K562 (cell line): ENCODE measurements at regions not wholly inside any gene's neighbourhood (a gene's known extent, or its start where the extent isn't known, plus 50 kb on each side); places are given as distances from the start of the nearest gene placed in this dataset.
"Not testable (repeated sequence)": the region's sequence is repeated elsewhere in the genome, so short reads cannot be mapped to it uniquely, and the experiment has no call there.

Experiments used
- ATAC-seq: fragments of 200-7000 bp; cut with Tn5 transposase; 3 replicates; pipeline ENCODE4 v1.9.1; 2020; ENCODE audit warnings: moderate library complexity
- BruUV-seq: library from RNA; stranded (reverse); fragments of 400-500 nt; replicated peaks from 2 replicates; lab custom pipeline; 2021; lab: Mats Ljungman, UMichigan
- CTCF ChIA-PET: fragments of 300-600 bp; formaldehyde crosslinking; extraction: SDS; loops from one replicate; lab custom pipeline; 2021; ENCODE audit warnings: low intra/inter-chr PET ratio; lab: Yijun Ruan, JAX
- POLR2A ChIA-PET: fragments of 300-600, 350-650 bp; sonication (Branson Sonifier 250); formaldehyde crosslinking; extraction: SDS; loops from one replicate; lab custom pipeline; 2021; ENCODE audit warnings: antibody characterized with exemption, inconsistent platforms; lab: Yijun Ruan, JAX
- DNase-seq, 4 experiments: peaks; one replicate each; pipeline versions ENCODE4 v3.0.0 to v3.0.0-alpha.2; 2011 to 2018; ENCODE audit warnings: low spot score in 3 of 4, mixed read lengths in 3 of 4; ENCODE audit errors: extremely low read depth in 1 of 4
- FAIRE-seq: peaks from 2 replicates; lab custom pipeline; 2011; peaks lifted over from hg19 to GRCh38; lab: Jason Lieb, UNC
- H2AFZ ChIP-seq: 2 replicates; pipeline ENCODE4 v1.6.0; 2011; ENCODE audit warnings: low read depth, low read length, control low read depth, inconsistent platforms
- H3K27ac ChIP-seq: fragments of 200-600 bp; 3 replicates; pipeline ENCODE4 v1.8.0; 2011; ENCODE audit warnings: low read depth, mild to moderate bottlenecking, control low read depth, inconsistent platforms, low read length, moderate library complexity, mixed read lengths; ENCODE audit errors: extremely low read depth
- H3K27me3 ChIP-seq, 2 experiments: fragments of 300-600 bp in 1 of 2; 2 replicates in 1 of 2; 3 replicates in 1 of 2; pipeline versions ENCODE4 v1.6.0 to v1.8.0; 2011; ENCODE audit warnings: inconsistent platforms in 2 of 2, low read length in 2 of 2, mild to moderate bottlenecking in 1 of 2, mixed read lengths in 1 of 2, moderate library complexity in 1 of 2; ENCODE audit not compliant: control insufficient read depth in 2 of 2, insufficient read depth in 2 of 2
- H3K36me3 ChIP-seq: fragments of 300-600 bp; 3 replicates; pipeline ENCODE4 v1.8.0; 2011; ENCODE audit warnings: mild to moderate bottlenecking, low read length, inconsistent platforms; ENCODE audit not compliant: control insufficient read depth, insufficient read depth
- H3K4me1 ChIP-seq, 2 experiments: fragments of 200-600 bp in 1 of 2; replicated peaks in 1 of 2; 2 replicates in 1 of 2; 3 replicates in 1 of 2; pipeline versions ENCODE4 v1.5.1 to v1.8.0; 2011; ENCODE audit warnings: inconsistent platforms in 2 of 2, low read length in 2 of 2, mild to moderate bottlenecking in 1 of 2, mixed read lengths in 1 of 2, moderate library complexity in 1 of 2; ENCODE audit not compliant: control insufficient read depth in 2 of 2, insufficient read depth in 2 of 2
- H3K4me2 ChIP-seq: 2 replicates; pipeline ENCODE4 v1.6.1; 2011; ENCODE audit warnings: low read length, control low read depth, inconsistent platforms, mixed read lengths; ENCODE audit not compliant: insufficient read depth
- H3K4me3 ChIP-seq: fragments of 200-600 bp; sonication (generic), shearing (Covaris generic); 2 replicates; pipeline ENCODE4 v1.5.1; 2016; ENCODE audit warnings: control low read depth, inconsistent platforms
- H3K79me2 ChIP-seq: fragments of 200-600 bp; 3 replicates; pipeline ENCODE4 v1.8.0; 2011; ENCODE audit warnings: low read length, inconsistent platforms; ENCODE audit not compliant: control insufficient read depth, insufficient read depth
- H3K9ac ChIP-seq, 2 experiments: 2 replicates each; pipeline versions ENCODE4 v1.6.0 to v1.6.1; 2011; ENCODE audit warnings: low read depth in 2 of 2, low read length in 2 of 2, control low read depth in 1 of 2, inconsistent platforms in 1 of 2, mild to moderate bottlenecking in 1 of 2, mixed read lengths in 1 of 2; ENCODE audit not compliant: insufficient read depth in 1 of 2
- H3K9me1 ChIP-seq: one replicate; pipeline ENCODE4 v1.6.0; 2011; ENCODE audit warnings: inconsistent platforms, mild to moderate bottlenecking, low read length, moderate library complexity; ENCODE audit not compliant: control insufficient read depth, insufficient read depth
- H3K9me3 ChIP-seq: replicated peaks from 2 replicates; pipeline ENCODE4 v1.5.1; 2011; ENCODE audit warnings: low read depth, low read length, inconsistent platforms; ENCODE audit not compliant: control insufficient read depth, insufficient read depth
- H4K20me1 ChIP-seq: replicated peaks from 2 replicates; pipeline ENCODE4 v1.6.1; 2011; ENCODE audit warnings: low read length, inconsistent platforms, mixed read lengths; ENCODE audit not compliant: control insufficient read depth, insufficient read depth
- MAFG ChIP-seq: fragments of 450-650 bp; conservative IDR thresholded peaks from 2 replicates; pipeline ENCODE4 v1.6.1; 2016; ENCODE audit warnings: missing genetic modification characterization, missing compliant biosample characterization
- MAFK ChIP-seq: IDR thresholded peaks from 2 replicates; pipeline ENCODE4 v1.6.1; 2011; ENCODE audit warnings: low read length, improper control_type of control experiment
- NFRKB ChIP-seq: fragments of 450-650 bp; IDR thresholded peaks from 2 replicates; pipeline ENCODE4 v1.6.1; 2016; ENCODE audit warnings: low read depth
- NFYB ChIP-seq: IDR thresholded peaks from 2 replicates; pipeline ENCODE4 v1.6.1; 2011; ENCODE audit warnings: mild to moderate bottlenecking, moderate library complexity; ENCODE audit not compliant: insufficient read length; ENCODE audit errors: extremely low read depth
- NR2F6 ChIP-seq: fragments of 450-650 bp; formaldehyde crosslinking; IDR thresholded peaks from 2 replicates; pipeline ENCODE4 v1.4.0; 2020; ENCODE audit warnings: mild to moderate bottlenecking
- ZNF316 ChIP-seq: fragments of 450-650 bp; IDR thresholded peaks from 2 replicates; pipeline ENCODE4 v1.6.1; 2016
- ZNF589 ChIP-seq: fragments of 200-800 bp; sonication (Bioruptor generic); IDR thresholded peaks from 2 replicates; pipeline ENCODE4 v1.6.1; 2016; ENCODE audit warnings: low read depth, missing genetic modification characterization, missing compliant biosample characterization
- WGBS: fragments of 100-300 bp; shearing (Covaris generic); methylation state at CpG from one replicate; pipeline ENCODE4 v1.1.6; 2016; ENCODE audit warnings: low coverage, mixed read lengths; ENCODE audit not compliant: insufficient coverage; ENCODE audit errors: missing lambda C conversion rate; 5-methylcytosine and 5-hydroxymethylcytosine counted together
- in situ Hi-C: fragments of 300-500 bp; cut with MboI; formaldehyde crosslinking; loops from 4 replicates; pipeline ENCODE4 v1.15.0; 2018; ENCODE audit warnings: inconsistent platforms, mixed read lengths
- intact Hi-C: fragments of 100-400 bp; cut with micrococcal nuclease; formaldehyde crosslinking; loops from 2 replicates; pipeline ENCODE4 v1.14.2; 2022
- TF ChIP-seq, protein P1 (sequence below): fragments of 250-450 bp; sonication (Bioruptor Pico); IDR thresholded peaks from 2 replicates; pipeline ENCODE4 v1.8.0; 2022; ENCODE audit warnings: inconsistent platforms, mild to moderate bottlenecking, moderate library complexity, borderline replicate concordance
- TF ChIP-seq, protein P2 (sequence below): fragments of 450-650 bp; IDR thresholded peaks from 2 replicates; pipeline ENCODE4 v1.6.1; 2016; ENCODE audit warnings: antibody characterized with exemption

DNA sequence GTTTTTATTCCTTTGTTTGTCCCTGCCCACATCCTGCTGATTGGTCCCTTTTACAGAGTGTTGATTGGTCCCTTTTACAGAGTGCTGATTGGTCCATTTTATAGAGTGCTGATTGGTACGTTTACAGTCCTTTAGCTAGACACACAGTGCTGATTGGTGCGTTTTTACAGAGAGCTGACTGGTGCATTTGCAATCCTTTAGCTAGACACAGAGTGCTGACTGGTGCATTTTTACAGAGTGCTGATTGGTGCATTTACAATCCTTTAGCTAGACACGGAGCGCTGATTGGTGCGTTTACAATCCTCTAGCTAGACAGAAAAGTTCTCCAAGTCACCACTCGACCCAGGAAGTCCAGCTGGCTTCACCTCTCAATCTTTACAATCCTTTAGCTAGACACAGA, 330.4 kb downstream of the NAF1 start:
- H3K4me2 ChIP-seq, POLR2A ChIA-PET, ATAC-seq, H3K9ac ChIP-seq, H3K9me1 ChIP-seq, H3K4me3 ChIP-seq, H2AFZ ChIP-seq, intact Hi-C loops, in situ Hi-C loops, BruUV-seq, DNase-seq, H3K9me3 ChIP-seq, H3K27me3 ChIP-seq, H3K36me3 ChIP-seq, FAIRE-seq, CTCF ChIA-PET, H3K4me1 ChIP-seq, H4K20me1 ChIP-seq, H3K79me2 ChIP-seq, H3K27ac ChIP-seq: not testable (repeated sequence)
- 0% methylated on average over 6 of the region's 6 CpGs for WGBS
- TF ChIP-seq NFYB (peak; percentile 31), ZNF316 (peak; percentile 38; the same call in 1 of the 2 replicates), MAFG (tag) (0 out of 2 replicates have a peak, but pooled peaks have one; percentile 16)

GRCh38 chr4:162830899-162831298, 335.8 kb downstream of the NAF1 start:
- WGBS = 0% methylated on average over 3 of the region's 3 CpGs
- no peak for ATAC-seq
- POLR2A ChIA-PET = no interaction called here
- no peak overlapping the region for H3K9ac ChIP-seq
- no peak for DNase-seq
- no peak for TF ChIP-seq ZNF589 (CRISPR knock-in tag)
- TF ChIP-seq NFRKB = no peak
- no peak for TF ChIP-seq NR2F6 (CRISPR knock-in tag)
- TF ChIP-seq, protein P1, sequence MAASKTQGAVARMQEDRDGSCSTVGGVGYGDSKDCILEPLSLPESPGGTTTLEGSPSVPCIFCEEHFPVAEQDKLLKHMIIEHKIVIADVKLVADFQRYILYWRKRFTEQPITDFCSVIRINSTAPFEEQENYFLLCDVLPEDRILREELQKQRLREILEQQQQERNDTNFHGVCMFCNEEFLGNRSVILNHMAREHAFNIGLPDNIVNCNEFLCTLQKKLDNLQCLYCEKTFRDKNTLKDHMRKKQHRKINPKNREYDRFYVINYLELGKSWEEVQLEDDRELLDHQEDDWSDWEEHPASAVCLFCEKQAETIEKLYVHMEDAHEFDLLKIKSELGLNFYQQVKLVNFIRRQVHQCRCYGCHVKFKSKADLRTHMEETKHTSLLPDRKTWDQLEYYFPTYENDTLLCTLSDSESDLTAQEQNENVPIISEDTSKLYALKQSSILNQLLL (CRISPR knock-in tag) = no peak
- TF ChIP-seq MAFK = no peak
- TF ChIP-seq, protein P2, sequence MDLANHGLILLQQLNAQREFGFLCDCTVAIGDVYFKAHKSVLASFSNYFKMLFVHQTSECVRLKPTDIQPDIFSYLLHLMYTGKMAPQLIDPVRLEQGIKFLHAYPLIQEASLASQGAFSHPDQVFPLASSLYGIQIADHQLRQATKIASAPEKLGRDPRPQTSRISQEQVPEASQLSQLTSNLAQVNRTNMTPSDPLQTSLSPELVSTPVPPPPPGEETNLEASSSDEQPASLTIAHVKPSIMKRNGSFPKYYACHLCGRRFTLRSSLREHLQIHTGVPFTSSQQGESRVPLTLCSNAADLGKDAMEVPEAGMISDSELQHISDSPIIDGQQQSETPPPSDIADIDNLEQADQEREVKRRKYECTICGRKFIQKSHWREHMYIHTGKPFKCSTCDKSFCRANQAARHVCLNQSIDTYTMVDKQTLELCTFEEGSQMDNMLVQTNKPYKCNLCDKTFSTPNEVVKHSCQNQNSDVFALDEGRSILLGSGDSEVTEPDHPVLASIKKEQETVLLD = no peak
- TF ChIP-seq, all 486 proteins: peak for 0
- H3K4me2 ChIP-seq = no peak overlapping the region
- H3K79me2 ChIP-seq = no peaks in the 10 kb centered on the region
- no TSS peak for BruUV-seq
- H2AFZ ChIP-seq = no peak overlapping the region
- intact Hi-C loops (no loop called here), in situ Hi-C loops (no loop called here)
- no peak for FAIRE-seq
- no peaks in the 10 kb centered on the region for H3K36me3 ChIP-seq
- H3K27me3 ChIP-seq = no peaks in the 10 kb centered on the region
- no peaks in the 10 kb centered on the region for H3K9me1 ChIP-seq
- H3K4me1 ChIP-seq = no peaks in the 10 kb centered on the region
- H4K20me1 ChIP-seq = no peaks in the 10 kb centered on the region
- H3K9me3 ChIP-seq = no peaks in the 10 kb centered on the region
- no peak overlapping the region for H3K4me3 ChIP-seq
- CTCF ChIA-PET = no interaction called here
- no peak overlapping the region for H3K27ac ChIP-seq
